HG03460 (cell line): ENCODE measurements at regions not wholly inside any gene's neighbourhood (a gene's known extent, or its start where the extent isn't known, plus 50 kb on each side); places are given as distances from the start of the nearest gene placed in this dataset.

Experiments used
- ATAC-seq: cut with Tn5 transposase; IDR thresholded peaks from one replicate; pipeline ENCODE4 v1.9.1; 2021; ENCODE audit not compliant: unreplicated experiment

GRCh38 chr12:66045506-66045905, 85.0 kb downstream of the LLPH start:
- ATAC-seq: no peak

- ATAC-seq: no peak
Observed at GRCh38 chr12:66044731-66045130, 85.8 kb downstream of the LLPH start.

- ATAC-seq: no peak
Observed at GRCh38 chr12:66043035-66043434, 87.5 kb downstream of the LLPH start.

- no peak for ATAC-seq
Observed at GRCh38 chr12:66041651-66042363, 88.7 kb downstream of the LLPH start.

- ATAC-seq: no peak
Observed at GRCh38 chr12:66036317-66036716, 94.2 kb downstream of the LLPH start.

GRCh38 chr12:66035288-66035966, 95.1 kb downstream of the LLPH start:
- ATAC-seq: no peak

- ATAC-seq: no peak
Observed at GRCh38 chr12:66033151-66033550, 97.4 kb downstream of the LLPH start.

- ATAC-seq: no peak
Observed at GRCh38 chr12:66032739-66033138, 97.8 kb downstream of the LLPH start.

- ATAC-seq: no peak
Observed at GRCh38 chr12:66030217-66030781, 100.3 kb downstream of the LLPH start.

- ATAC-seq: no peak
Observed at GRCh38 chr12:66028390-66028789, 102.2 kb downstream of the LLPH start.

- no peak for ATAC-seq
Observed at GRCh38 chr12:66025477-66025876, 105.1 kb downstream of the LLPH start.

- ATAC-seq: no peak
Observed at GRCh38 chr12:66024949-66025348, 105.6 kb downstream of the LLPH start.

GRCh38 chr12:66020481-66020880, 110.1 kb downstream of the LLPH start:
- no peak for ATAC-seq

- ATAC-seq: no peak
Observed at GRCh38 chr12:66017736-66018135, 112.8 kb downstream of the LLPH start.
